ENCODE measurements at regions not wholly inside any gene's neighbourhood (a gene's known extent, or its start where the extent isn't known, plus 50 kb on each side); places are given as distances from the start of the nearest gene placed in this dataset.

DNA sequence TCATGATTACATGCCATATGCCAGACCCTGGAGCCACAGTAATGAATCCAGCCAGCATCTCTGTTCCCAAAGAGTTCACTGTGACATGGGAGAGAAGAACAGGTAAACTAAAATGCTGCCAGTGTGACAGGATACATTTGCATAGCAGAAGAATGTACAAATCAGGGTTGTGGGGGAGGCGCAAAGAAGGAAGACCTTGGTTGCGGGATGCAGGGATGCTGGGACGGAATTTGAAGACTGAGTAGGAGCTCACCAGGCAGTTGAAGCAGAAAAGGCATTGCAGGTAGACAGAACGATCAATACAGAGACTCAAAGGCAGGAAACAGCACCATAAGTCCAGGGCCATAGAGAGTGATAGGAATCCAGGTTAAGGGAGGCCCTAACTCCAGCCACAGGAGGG, 180.3 kb upstream of the ZC3H12A start:
- no peak for TF ChIP-seq POLR2AphosphoS5 (IDR thresholded peaks at IDR 0.05; ENCODE audit: low read depth)
- TF ChIP-seq, protein P1, sequence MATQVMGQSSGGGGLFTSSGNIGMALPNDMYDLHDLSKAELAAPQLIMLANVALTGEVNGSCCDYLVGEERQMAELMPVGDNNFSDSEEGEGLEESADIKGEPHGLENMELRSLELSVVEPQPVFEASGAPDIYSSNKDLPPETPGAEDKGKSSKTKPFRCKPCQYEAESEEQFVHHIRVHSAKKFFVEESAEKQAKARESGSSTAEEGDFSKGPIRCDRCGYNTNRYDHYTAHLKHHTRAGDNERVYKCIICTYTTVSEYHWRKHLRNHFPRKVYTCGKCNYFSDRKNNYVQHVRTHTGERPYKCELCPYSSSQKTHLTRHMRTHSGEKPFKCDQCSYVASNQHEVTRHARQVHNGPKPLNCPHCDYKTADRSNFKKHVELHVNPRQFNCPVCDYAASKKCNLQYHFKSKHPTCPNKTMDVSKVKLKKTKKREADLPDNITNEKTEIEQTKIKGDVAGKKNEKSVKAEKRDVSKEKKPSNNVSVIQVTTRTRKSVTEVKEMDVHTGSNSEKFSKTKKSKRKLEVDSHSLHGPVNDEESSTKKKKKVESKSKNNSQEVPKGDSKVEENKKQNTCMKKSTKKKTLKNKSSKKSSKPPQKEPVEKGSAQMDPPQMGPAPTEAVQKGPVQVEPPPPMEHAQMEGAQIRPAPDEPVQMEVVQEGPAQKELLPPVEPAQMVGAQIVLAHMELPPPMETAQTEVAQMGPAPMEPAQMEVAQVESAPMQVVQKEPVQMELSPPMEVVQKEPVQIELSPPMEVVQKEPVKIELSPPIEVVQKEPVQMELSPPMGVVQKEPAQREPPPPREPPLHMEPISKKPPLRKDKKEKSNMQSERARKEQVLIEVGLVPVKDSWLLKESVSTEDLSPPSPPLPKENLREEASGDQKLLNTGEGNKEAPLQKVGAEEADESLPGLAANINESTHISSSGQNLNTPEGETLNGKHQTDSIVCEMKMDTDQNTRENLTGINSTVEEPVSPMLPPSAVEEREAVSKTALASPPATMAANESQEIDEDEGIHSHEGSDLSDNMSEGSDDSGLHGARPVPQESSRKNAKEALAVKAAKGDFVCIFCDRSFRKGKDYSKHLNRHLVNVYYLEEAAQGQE (IDR thresholded peaks at IDR 0.05; ENCODE audit: insufficient replicate concordance, low read depth): no peak
- TF ChIP-seq GABPA (IDR thresholded peaks at IDR 0.05; ENCODE audit: low read depth): no peak
- TF ChIP-seq, protein P2, sequence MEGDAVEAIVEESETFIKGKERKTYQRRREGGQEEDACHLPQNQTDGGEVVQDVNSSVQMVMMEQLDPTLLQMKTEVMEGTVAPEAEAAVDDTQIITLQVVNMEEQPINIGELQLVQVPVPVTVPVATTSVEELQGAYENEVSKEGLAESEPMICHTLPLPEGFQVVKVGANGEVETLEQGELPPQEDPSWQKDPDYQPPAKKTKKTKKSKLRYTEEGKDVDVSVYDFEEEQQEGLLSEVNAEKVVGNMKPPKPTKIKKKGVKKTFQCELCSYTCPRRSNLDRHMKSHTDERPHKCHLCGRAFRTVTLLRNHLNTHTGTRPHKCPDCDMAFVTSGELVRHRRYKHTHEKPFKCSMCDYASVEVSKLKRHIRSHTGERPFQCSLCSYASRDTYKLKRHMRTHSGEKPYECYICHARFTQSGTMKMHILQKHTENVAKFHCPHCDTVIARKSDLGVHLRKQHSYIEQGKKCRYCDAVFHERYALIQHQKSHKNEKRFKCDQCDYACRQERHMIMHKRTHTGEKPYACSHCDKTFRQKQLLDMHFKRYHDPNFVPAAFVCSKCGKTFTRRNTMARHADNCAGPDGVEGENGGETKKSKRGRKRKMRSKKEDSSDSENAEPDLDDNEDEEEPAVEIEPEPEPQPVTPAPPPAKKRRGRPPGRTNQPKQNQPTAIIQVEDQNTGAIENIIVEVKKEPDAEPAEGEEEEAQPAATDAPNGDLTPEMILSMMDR (IDR thresholded peaks at IDR 0.05; ENCODE audit: insufficient read depth, low read length): no peak
- TF ChIP-seq SPI1 (IDR thresholded peaks at IDR 0.05; ENCODE audit: borderline replicate concordance, low read depth): no peak
- H3K4me3 ChIP-seq (replicated peaks; ENCODE audit: insufficient read depth, low read length): no peak overlapping the region
- H3K27me3 ChIP-seq (ENCODE audit: insufficient read depth, poor library complexity, severe bottlenecking): no peaks in the 10 kb centered on the region
- H3K27ac ChIP-seq (replicated peaks): no peak overlapping the region
- DNase-seq (ENCODE audit: low read depth in 1 of 2, low spot score in 1 of 2): no peak

DNA sequence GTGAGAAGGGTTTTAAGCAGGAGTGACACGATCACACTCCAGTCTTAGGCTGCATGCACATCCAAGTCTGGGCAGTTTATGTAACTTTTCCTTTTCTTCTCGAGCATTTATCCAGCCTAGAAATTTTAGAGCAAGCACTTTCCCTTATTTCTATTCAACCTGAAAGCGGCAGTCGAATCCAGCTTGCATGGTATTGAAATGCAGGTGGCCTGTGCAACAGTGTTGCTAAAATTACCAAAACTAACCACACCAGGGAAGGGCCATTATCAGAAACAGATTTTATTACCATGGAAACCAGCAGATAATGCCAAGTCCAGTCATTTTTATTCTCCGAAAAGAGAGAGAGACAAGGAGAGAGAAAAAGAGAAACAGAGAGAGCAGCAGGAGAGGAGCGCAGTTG, 179.9 kb upstream of the ZC3H12A start:
- TF ChIP-seq, protein P1 (IDR thresholded peaks at IDR 0.05; ENCODE audit: insufficient replicate concordance, low read depth): no peak
- TF ChIP-seq GABPA (IDR thresholded peaks at IDR 0.05; ENCODE audit: low read depth): no peak
- no peak for TF ChIP-seq POLR2AphosphoS5 (IDR thresholded peaks at IDR 0.05; ENCODE audit: low read depth)
- no peak for TF ChIP-seq SPI1 (IDR thresholded peaks at IDR 0.05; ENCODE audit: borderline replicate concordance, low read depth)
- TF ChIP-seq, protein P2 (IDR thresholded peaks at IDR 0.05; ENCODE audit: insufficient read depth, low read length): no peak
- no peak for DNase-seq (ENCODE audit: low read depth in 1 of 2, low spot score in 1 of 2)
- H3K4me3 ChIP-seq (replicated peaks; ENCODE audit: insufficient read depth, low read length): no peak overlapping the region
- no peaks in the 10 kb centered on the region for H3K27me3 ChIP-seq (ENCODE audit: insufficient read depth, poor library complexity, severe bottlenecking)
- no peak overlapping the region for H3K27ac ChIP-seq (replicated peaks)

DNA sequence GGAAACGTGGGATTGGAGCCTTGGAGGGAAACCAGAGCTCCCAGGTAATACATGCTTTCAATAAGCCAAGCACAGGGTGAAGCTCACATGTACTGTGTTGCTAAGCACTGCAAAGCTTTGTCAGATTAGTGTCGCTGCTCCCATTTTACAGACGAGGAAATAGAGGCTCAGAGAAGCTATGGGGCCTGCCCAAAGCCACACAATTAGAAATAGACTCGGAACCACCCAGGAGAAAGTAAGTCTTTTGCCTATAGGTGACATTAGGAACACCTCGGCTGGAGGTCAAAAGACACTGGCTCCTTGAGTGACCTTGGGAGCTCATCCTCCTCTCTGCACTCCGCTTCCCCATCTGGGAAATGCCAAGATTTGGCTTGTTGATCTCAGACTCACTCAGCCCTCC, 175.6 kb upstream of the ZC3H12A start:
- TF ChIP-seq SPI1 (IDR thresholded peaks at IDR 0.05; ENCODE audit: borderline replicate concordance, low read depth) (no peak), GABPA (IDR thresholded peaks at IDR 0.05; ENCODE audit: low read depth) (no peak), POLR2AphosphoS5 (IDR thresholded peaks at IDR 0.05; ENCODE audit: low read depth) (no peak)
- TF ChIP-seq, protein P1 (IDR thresholded peaks at IDR 0.05; ENCODE audit: insufficient replicate concordance, low read depth): no peak
- TF ChIP-seq, protein P2 (IDR thresholded peaks at IDR 0.05; ENCODE audit: insufficient read depth, low read length): no peak

More for the DNA sequence above, 175.6 kb upstream of the ZC3H12A start:
- Histone ChIP-seq H3K27ac (replicated peaks) (no peak overlapping the region), H3K4me3 (replicated peaks; ENCODE audit: insufficient read depth, low read length) (no peak overlapping the region), H3K27me3 (ENCODE audit: insufficient read depth, poor library complexity, severe bottlenecking) (no peaks in the 10 kb centered on the region)
- no peak for DNase-seq (ENCODE audit: low read depth in 1 of 2, low spot score in 1 of 2)
